GM12878 (cell line): ENCODE measurements at regions not wholly inside any gene's neighbourhood (a gene's known extent, or its start where the extent isn't known, plus 50 kb on each side); places are given as distances from the start of the nearest gene placed in this dataset.

Experiments
- ATAC-seq: fragments of 200-7000 bp; cut with Tn5 transposase; 3 replicates; pipeline ENCODE4 v1.9.1; 2020; ENCODE audit warnings: mild to moderate bottlenecking, moderate library complexity
- BruUV-seq: library from RNA; stranded (reverse); fragments of 400-500 nt; replicated peaks from 2 replicates; lab custom pipeline; 2021; lab: Mats Ljungman, UMichigan
- CTCF ChIA-PET: fragments of 300-600 bp; sonication (Branson Sonifier 250); formaldehyde crosslinking; extraction: SDS; loops from one replicate; lab custom pipeline; 2021; ENCODE audit warnings: inconsistent platforms; lab: Yijun Ruan, JAX
- POLR2A ChIA-PET: fragments of 350-600 bp; formaldehyde crosslinking; extraction: SDS; loops from one replicate; lab custom pipeline; 2021; ENCODE audit warnings: inconsistent platforms; lab: Charles Lee
- RAD21 ChIA-PET: fragments of 300-600 bp; sonication (Branson Sonifier 250); formaldehyde crosslinking; loops from one replicate; lab custom pipeline; 2023; ENCODE audit warnings: antibody characterized with exemption; ENCODE audit not compliant: unreplicated experiment; lab: Charles Lee
- SMC1A ChIA-PET: fragments of 300-600 bp; sonication (Branson Sonifier 250); formaldehyde crosslinking; loops from one replicate; lab custom pipeline; 2023; ENCODE audit not compliant: unreplicated experiment, uncharacterized antibody; lab: Charles Lee
- DNase-seq: peaks from one replicate; pipeline ENCODE4 v3.0.0-alpha.2; 2011; ENCODE audit warnings: low read depth, low spot score
- FAIRE-seq: peaks from 3 replicates; lab custom pipeline; 2011; peaks lifted over from hg19 to GRCh38; lab: Jason Lieb, UNC
- H2AFZ ChIP-seq: 2 replicates; pipeline ENCODE4 v1.6.0; 2011; ENCODE audit warnings: low read depth, low read length, control low read depth; ENCODE audit not compliant: control insufficient read depth
- H3K27ac ChIP-seq: 2 replicates; pipeline ENCODE4 v1.5.1; 2011; ENCODE audit warnings: control low read depth; ENCODE audit not compliant: control insufficient read depth, insufficient read depth
- H3K27me3 ChIP-seq, 2 experiments: replicated peaks in 1 of 2; 2 replicates each; pipeline versions ENCODE4 v1.6.0 to v1.6.1; 2011; ENCODE audit warnings: low read length in 1 of 2; ENCODE audit not compliant: control insufficient read depth in 2 of 2, insufficient read depth in 2 of 2
- H3K36me3 ChIP-seq, 2 experiments: 2 replicates each; pipeline ENCODE4 v1.5.1; 2011; ENCODE audit warnings: low read length in 1 of 2; ENCODE audit not compliant: control insufficient read depth in 2 of 2, insufficient read depth in 2 of 2
- H3K4me1 ChIP-seq: 2 replicates; pipeline ENCODE4 v1.6.1; 2011; ENCODE audit warnings: mild to moderate bottlenecking, low read length, moderate library complexity, mixed read lengths; ENCODE audit not compliant: control insufficient read depth, insufficient read depth
- H3K4me2 ChIP-seq: 2 replicates; pipeline ENCODE4 v1.6.0; 2011; ENCODE audit warnings: control low read depth; ENCODE audit not compliant: control insufficient read depth, insufficient read depth
- H3K4me3 ChIP-seq: fragments of 200-600 bp; sonication (generic); 2 replicates; pipeline ENCODE4 v1.5.1; 2016
- H3K79me2 ChIP-seq: 2 replicates; pipeline ENCODE4 v1.6.0; 2011; ENCODE audit warnings: low read length; ENCODE audit not compliant: control insufficient read depth, insufficient read depth
- H3K9ac ChIP-seq: 2 replicates; pipeline ENCODE4 v1.8.0; 2011; ENCODE audit warnings: low read length, control low read depth, mixed read lengths; ENCODE audit not compliant: control insufficient read depth, insufficient read depth
- H3K9me3 ChIP-seq: replicated peaks from 3 replicates; pipeline ENCODE4 v1.5.1; 2011; ENCODE audit warnings: mild to moderate bottlenecking, low read length; ENCODE audit not compliant: control insufficient read depth, insufficient read depth
- H4K20me1 ChIP-seq: 2 replicates; pipeline ENCODE4 v1.6.0; 2011; ENCODE audit not compliant: control insufficient read depth, insufficient read depth
- BCL11A ChIP-seq: IDR thresholded peaks from 2 replicates; pipeline ENCODE4 v1.6.1; 2011; ENCODE audit warnings: low read depth, low read length
- BHLHE40 ChIP-seq, 2 experiments: fragments of 450-650 bp in 1 of 2; IDR thresholded peaks; 2 replicates each; pipeline ENCODE4 v1.6.1; 2011 to 2017; ENCODE audit warnings: low read depth in 2 of 2, borderline replicate concordance in 1 of 2, improper control_type of control experiment in 1 of 2, low read length in 1 of 2, mild to moderate bottlenecking in 1 of 2
- EED ChIP-seq: sonication (generic); IDR thresholded peaks from 2 replicates; pipeline ENCODE4 v1.6.1; 2016; ENCODE audit warnings: antibody characterized with exemption, low read depth
- EP300 ChIP-seq, 2 experiments: fragments of 150-350 bp in 1 of 2; IDR thresholded peaks; 2 replicates each; pipeline ENCODE4 v1.6.1; 2011 to 2012; ENCODE audit warnings: low read depth in 2 of 2, low read length in 2 of 2, borderline replicate concordance in 1 of 2, improper control_type of control experiment in 1 of 2, inconsistent platforms in 1 of 2; ENCODE audit not compliant: control insufficient read depth in 1 of 2
- ESRRA ChIP-seq: IDR thresholded peaks from 2 replicates; pipeline ENCODE4 v1.6.1; 2012; ENCODE audit warnings: mild to moderate bottlenecking, low read length, improper control_type of control experiment
- FOXK2 ChIP-seq: fragments of 450-650 bp; IDR thresholded peaks from 2 replicates; pipeline ENCODE4 v1.6.1; 2017; ENCODE audit warnings: mild to moderate bottlenecking, moderate library complexity
- GATAD2B ChIP-seq: fragments of 450-650 bp; conservative IDR thresholded peaks from 2 replicates; pipeline ENCODE4 v1.6.1; 2017; ENCODE audit warnings: low read depth, mild to moderate bottlenecking, moderate library complexity
- IKZF1 ChIP-seq: fragments of 450-650 bp; conservative IDR thresholded peaks from 2 replicates; pipeline ENCODE4 v1.6.1; 2017; ENCODE audit warnings: antibody characterized with exemption, mild to moderate bottlenecking
- MYC ChIP-seq: IDR thresholded peaks from 2 replicates; pipeline ENCODE4 v1.6.1; 2011; ENCODE audit warnings: mild to moderate bottlenecking, low read length, moderate library complexity, inconsistent platforms; ENCODE audit not compliant: insufficient read depth, insufficient replicate concordance, insufficient read length, severe bottlenecking
- NFXL1 ChIP-seq: fragments of 450-650 bp; IDR thresholded peaks from 2 replicates; pipeline ENCODE4 v1.6.1; 2017; ENCODE audit warnings: antibody characterized with exemption, mild to moderate bottlenecking, borderline replicate concordance
- RELB ChIP-seq: fragments of 450-650 bp; IDR thresholded peaks from 2 replicates; pipeline ENCODE4 v1.6.1; 2017; ENCODE audit warnings: low read depth, mild to moderate bottlenecking, moderate library complexity
- SUZ12 ChIP-seq: fragments of 200-600 bp; sonication (generic); IDR thresholded peaks from one replicate; pipeline ENCODE4 v1.6.1; 2018; ENCODE audit warnings: antibody characterized with exemption, mild to moderate bottlenecking; ENCODE audit not compliant: unreplicated experiment
- TAF1 ChIP-seq: IDR thresholded peaks from 2 replicates; pipeline ENCODE4 v1.6.1; 2011; ENCODE audit warnings: mild to moderate bottlenecking, low read depth, low read length, borderline replicate concordance
- ZNF207 ChIP-seq: fragments of 450-650 bp; IDR thresholded peaks from 2 replicates; pipeline ENCODE4 v1.6.1; 2014; ENCODE audit warnings: antibody characterized with exemption, mild to moderate bottlenecking, borderline replicate concordance
- WGBS: methylation state at CpG from one replicate; pipeline ENCODE4 v1.1.6; 2016; ENCODE audit warnings: low lambda C conversion rate; ENCODE audit not compliant: insufficient replicate concordance, insufficient coverage; ENCODE audit errors: missing lambda C conversion rate; 5-methylcytosine and 5-hydroxymethylcytosine counted together
- in situ Hi-C: fragments of 300-500 bp; cut with MboI; formaldehyde crosslinking; loops from 9 replicates; pipeline ENCODE4 v1.14.3; 2018; ENCODE audit warnings: mixed read lengths
- intact Hi-C: fragments of 100-400 bp; cut with micrococcal nuclease; formaldehyde crosslinking; loops from one replicate; pipeline ENCODE4 v1.14.2; 2022; ENCODE audit not compliant: unreplicated experiment

- DNase-seq, result no peak
- POLR2A ChIA-PET, result no interaction called here
- in situ Hi-C loops, result no loop called here
- no peak for TF ChIP-seq ZNF207
- TF ChIP-seq IKZF1, result no peak
- no peak for TF ChIP-seq RELB
- no peak for TF ChIP-seq TAF1
- TF ChIP-seq NFXL1, result no peak
- TF ChIP-seq EED, result no peak
- TF ChIP-seq MYC, result no peak
- TF ChIP-seq SUZ12, result no peak
- TF ChIP-seq ESRRA, result no peak
- TF ChIP-seq FOXK2, result no peak
- no peak for TF ChIP-seq GATAD2B
- no peak for TF ChIP-seq EP300 (IDR thresholded peaks at IDR 0.05; ENCODE audit: borderline replicate concordance in 1 of 2, control insufficient read depth in 1 of 2, low read depth in 2 of 2, low read length in 2 of 2)
- TF ChIP-seq BCL11A, result no peak
- no peak for TF ChIP-seq BHLHE40 (IDR thresholded peaks at IDR 0.05; ENCODE audit: borderline replicate concordance in 1 of 2, low read depth in 2 of 2, low read length in 1 of 2)
- TF ChIP-seq, all 136 proteins: peak for 0
- no peak overlapping the region for H3K4me3 ChIP-seq
- no peak for ATAC-seq
- intact Hi-C loops, result no loop called here
- no peak overlapping the region for H3K9ac ChIP-seq
- no peaks in the 10 kb centered on the region for H3K79me2 ChIP-seq
- no peak overlapping the region for H3K27ac ChIP-seq
- H2AFZ ChIP-seq, result no peak overlapping the region
- CTCF ChIA-PET, result interaction anchor here (0.5 kb wide), 1 partner anchor 92 kb away, joined by 4 read pairs; no protein-coding TSS in a partner anchor
- 20% methylated on average over 15 of the region's 16 CpGs for WGBS
- no peaks in the 10 kb centered on the region for H3K36me3 ChIP-seq
- no peaks in the 10 kb centered on the region for H3K27me3 ChIP-seq
- FAIRE-seq, result no peak
- SMC1A ChIA-PET, result no interaction called here
- no peaks in the 10 kb centered on the region for H3K4me1 ChIP-seq
- H4K20me1 ChIP-seq, result no peaks in the 10 kb centered on the region
- H3K9me3 ChIP-seq, result no peaks in the 10 kb centered on the region; the same call in 2 of the 3 replicates
- RAD21 ChIA-PET, result no interaction called here
- BruUV-seq, result no TSS peak
- H3K4me2 ChIP-seq, result no peak overlapping the region
These were observed 202.6 kb downstream of the TSHZ3 start for GRCh38 chr19:31146546-31147183.
